ENCODE measurements at regions not wholly inside any gene's neighbourhood (a gene's known extent, or its start where the extent isn't known, plus 50 kb on each side); places are given as distances from the start of the nearest gene placed in this dataset.

- Histone ChIP-seq H3K4me1 (ENCODE audit: control insufficient read depth, insufficient read depth, low read length) (peaks cover 5% of the 10 kb centered on the region; the same call in 1 of the 2 replicates), H3K27ac (ENCODE audit: extremely low read depth, low read depth, low read length) (no peak overlapping the region), H3K36me3 (ENCODE audit: control insufficient read depth in 2 of 2, insufficient read depth in 1 of 2, low read length in 2 of 2) (no peaks in the 10 kb centered on the region), H3K4me3 (ENCODE audit: low read depth, low read length) (no peak overlapping the region), H3K9me3 (ENCODE audit: control insufficient read depth, insufficient read depth, low read depth, low read length) (no peaks in the 10 kb centered on the region)
- TF ChIP-seq ZBTB21 (tag by site-specific recombination; IDR thresholded peaks at IDR 0.05) (no peak), ZNF747 (tag by site-specific recombination; IDR thresholded peaks at IDR 0.05) (no peak), HOXC10 (CRISPR knock-in tag; IDR thresholded peaks at IDR 0.05) (no peak), MEIS1 (CRISPR knock-in tag; IDR thresholded peaks at IDR 0.05; ENCODE audit: borderline replicate concordance) (no peak), TCF7L2 (IDR thresholded peaks at IDR 0.05; ENCODE audit: borderline replicate concordance, low read depth, low read length) (no peak), EGR2 (tag by site-specific recombination; IDR thresholded peaks at IDR 0.05; ENCODE audit: low read depth) (no peak), ZNF2 (tag by site-specific recombination; IDR thresholded peaks at IDR 0.05) (no peak), ZNF335 (tag by site-specific recombination; conservative IDR thresholded peaks at IDR 0.05) (no peak), ZNF366 (tag by site-specific recombination; conservative IDR thresholded peaks at IDR 0.05) (no peak), ZIC2 (tag by site-specific recombination; IDR thresholded peaks at IDR 0.05) (no peak), ZNF792 (tag by site-specific recombination; IDR thresholded peaks at IDR 0.05) (no peak), KLF1 (tag by site-specific recombination; IDR thresholded peaks at IDR 0.05) (no peak), FEZF1 (tag by site-specific recombination; IDR thresholded peaks at IDR 0.05) (no peak), MZF1 (tag by site-specific recombination; IDR thresholded peaks at IDR 0.05; ENCODE audit: borderline replicate concordance) (no peak), KLF8 (tag by site-specific recombination; IDR thresholded peaks at IDR 0.05) (no peak), SCRT1 (tag by site-specific recombination; IDR thresholded peaks at IDR 0.05; ENCODE audit: borderline replicate concordance) (no peak), SP7 (tag by site-specific recombination; IDR thresholded peaks at IDR 0.05) (no peak), ZSCAN18 (tag by site-specific recombination; IDR thresholded peaks at IDR 0.05) (no peak), ZBTB7A (tag by site-specific recombination; IDR thresholded peaks at IDR 0.05; ENCODE audit: low read depth) (no peak), ZNF114 (tag by site-specific recombination; IDR thresholded peaks at IDR 0.05) (no peak)
- ChIA-PET POLR2A (no interaction called here), CTCF (interaction anchor here (0.6 kb wide), 1 partner anchor 42 kb away, joined by 3 read pairs; no protein-coding TSS in a partner anchor)
Observed at GRCh38 chr9:108442627-108443018, 413.2 kb downstream of the ACTL7B start.

GRCh38 chr9:108441726-108442125, 414.1 kb downstream of the ACTL7B start:
- H3K9me3 ChIP-seq (ENCODE audit: control insufficient read depth, insufficient read depth, low read depth, low read length) = no peaks in the 10 kb centered on the region
- CTCF ChIA-PET = interaction anchor here (0.6 kb wide), 1 partner anchor 183 kb away, joined by 5 read pairs; no protein-coding TSS in a partner anchor
- H3K27ac ChIP-seq (ENCODE audit: extremely low read depth, low read depth, low read length) = no peak overlapping the region
- no peak for TF ChIP-seq ZBTB17 (tag by site-specific recombination; IDR thresholded peaks at IDR 0.05)
- no peak for TF ChIP-seq ZXDB (tag by site-specific recombination; IDR thresholded peaks at IDR 0.05)
- H3K4me3 ChIP-seq (ENCODE audit: low read depth, low read length) = no peak overlapping the region
- POLR2A ChIA-PET = no interaction called here
- H3K4me1 ChIP-seq (ENCODE audit: control insufficient read depth, insufficient read depth, low read length) = peaks cover 5% of the 10 kb centered on the region; the same call in 1 of the 2 replicates
- no peaks in the 10 kb centered on the region for H3K36me3 ChIP-seq (ENCODE audit: control insufficient read depth in 2 of 2, insufficient read depth in 1 of 2, low read length in 2 of 2)

- Histone ChIP-seq H3K4me1 (ENCODE audit: control insufficient read depth, insufficient read depth, low read length) (peaks cover 5% of the 10 kb centered on the region; the same call in 1 of the 2 replicates), H3K9me3 (ENCODE audit: control insufficient read depth, insufficient read depth, low read depth, low read length) (no peaks in the 10 kb centered on the region), H3K4me3 (ENCODE audit: low read depth, low read length) (no peak overlapping the region), H3K27ac (ENCODE audit: extremely low read depth, low read depth, low read length) (no peak overlapping the region), H3K36me3 (ENCODE audit: control insufficient read depth in 2 of 2, insufficient read depth in 1 of 2, low read length in 2 of 2) (no peaks in the 10 kb centered on the region)
- ChIA-PET CTCF (interaction anchor here (0.6 to 0.7 kb wide), 3 partner anchors 26 to 675 kb away, joined by 3 to 5 read pairs (median 3); no protein-coding TSS in a partner anchor), POLR2A (no interaction called here)
- TF ChIP-seq ZNF548 (tag by site-specific recombination; IDR thresholded peaks at IDR 0.05) (no peak), ATF2 (tag by site-specific recombination; IDR thresholded peaks at IDR 0.05; ENCODE audit: low read depth) (no peak), ZNF398 (tag by site-specific recombination; IDR thresholded peaks at IDR 0.05) (no peak), AEBP2 (tag by site-specific recombination; IDR thresholded peaks at IDR 0.05; ENCODE audit: borderline replicate concordance) (no peak), ZNF626 (tag by site-specific recombination; IDR thresholded peaks at IDR 0.05) (no peak), YY1 (tag by site-specific recombination; IDR thresholded peaks at IDR 0.05) (no peak), ZNF555 (tag by site-specific recombination; conservative IDR thresholded peaks at IDR 0.05) (no peak)
Observed at GRCh38 chr9:108441251-108441650, 414.5 kb downstream of the ACTL7B start.
